HG02763 (cell line): ENCODE measurements at regions not wholly inside any gene's neighbourhood (a gene's known extent, or its start where the extent isn't known, plus 50 kb on each side); places are given as distances from the start of the nearest gene placed in this dataset.

Source experiments
- ATAC-seq: cut with Tn5 transposase; IDR thresholded peaks from one replicate; pipeline ENCODE4 v1.9.1; 2021; ENCODE audit warnings: mild to moderate bottlenecking, moderate library complexity; ENCODE audit not compliant: unreplicated experiment

- no peak for ATAC-seq
These were observed 1006.0 kb upstream of the TMEM132C start for GRCh38 chr12:127260999-127261398.

GRCh38 chr12:127262615-127263014, 1004.4 kb upstream of the TMEM132C start:
- ATAC-seq = no peak

- no peak for ATAC-seq
These were observed 1003.3 kb upstream of the TMEM132C start for GRCh38 chr12:127263621-127264020.

- ATAC-seq = no peak
These were observed 999.8 kb upstream of the TMEM132C start for GRCh38 chr12:127267128-127267527.

GRCh38 chr12:127268213-127268612, 998.8 kb upstream of the TMEM132C start:
- no peak for ATAC-seq

DNA sequence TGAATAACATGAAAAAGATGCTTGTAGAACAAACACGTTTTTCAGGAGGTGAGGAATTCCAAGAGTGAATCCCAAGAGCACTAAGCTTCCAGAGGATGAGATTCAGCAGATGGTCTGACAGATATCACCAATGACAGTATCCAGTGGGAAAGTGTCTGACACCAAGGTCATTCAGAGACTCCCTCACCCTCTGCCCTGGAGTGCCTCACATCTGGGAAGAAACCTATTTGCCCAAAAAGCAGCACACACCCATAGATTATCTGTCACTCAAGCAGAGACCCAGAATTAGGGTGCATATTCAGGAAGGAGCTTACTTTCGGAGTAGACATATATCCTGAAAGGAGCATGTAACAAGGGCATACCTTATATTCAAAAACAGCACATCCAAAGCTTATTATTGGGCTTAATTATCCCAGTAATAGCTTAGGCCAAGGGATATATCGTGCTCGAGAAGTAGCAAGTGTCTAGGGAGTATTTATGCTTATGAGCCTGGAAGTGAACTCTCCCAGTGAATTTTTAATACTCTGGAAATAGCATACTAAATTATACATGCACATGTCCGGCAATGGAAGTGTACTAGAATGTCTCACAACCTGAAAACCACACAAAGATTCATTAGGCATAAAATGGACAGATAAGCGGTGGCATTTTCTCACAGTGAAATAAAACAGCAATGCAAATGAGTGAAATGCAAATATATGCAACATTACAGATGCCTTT, 998.1 kb upstream of the TMEM132C start:
- no peak for ATAC-seq

DNA sequence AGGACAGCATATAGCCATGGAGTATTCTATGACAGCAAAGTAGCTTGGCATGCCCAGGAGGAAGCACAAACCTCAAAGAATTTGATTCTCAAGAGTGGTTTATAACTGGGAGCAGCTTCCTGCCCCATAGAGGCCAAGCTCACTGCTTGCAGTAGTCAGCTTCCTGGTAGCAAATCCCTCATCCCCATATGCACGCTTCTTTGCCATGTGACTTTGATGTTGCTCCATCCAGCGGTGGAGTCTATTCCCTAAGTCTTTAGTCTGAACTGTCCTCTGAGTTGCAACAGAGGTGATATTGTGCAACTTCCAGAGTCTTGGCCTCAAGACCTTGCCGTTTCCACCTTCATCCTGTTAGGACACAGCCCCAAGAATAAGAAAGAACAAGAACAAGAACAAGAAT, 996.8 kb upstream of the TMEM132C start:
- no peak for ATAC-seq

GRCh38 chr12:127271776-127272175, 995.2 kb upstream of the TMEM132C start:
- ATAC-seq = no peak

DNA sequence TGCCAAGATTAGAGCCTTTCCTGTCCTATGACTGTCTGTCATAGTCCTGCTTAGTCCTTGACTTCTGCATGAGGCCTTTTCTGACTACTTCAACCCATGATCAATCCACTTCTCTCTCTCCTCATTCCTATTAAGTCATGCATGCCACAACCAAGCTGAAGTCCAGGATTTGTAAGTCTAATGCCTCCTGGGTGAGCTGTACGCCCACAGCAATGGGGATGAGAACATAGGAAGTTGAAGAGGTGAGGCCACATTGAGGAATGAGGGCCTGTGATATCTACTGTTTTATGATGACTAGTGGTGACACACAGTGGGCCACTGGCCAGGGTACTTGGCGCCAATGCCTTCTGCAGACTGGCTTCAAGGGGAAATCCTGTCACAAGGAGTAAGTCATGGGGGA, 994.1 kb upstream of the TMEM132C start:
- ATAC-seq = no peak

DNA sequence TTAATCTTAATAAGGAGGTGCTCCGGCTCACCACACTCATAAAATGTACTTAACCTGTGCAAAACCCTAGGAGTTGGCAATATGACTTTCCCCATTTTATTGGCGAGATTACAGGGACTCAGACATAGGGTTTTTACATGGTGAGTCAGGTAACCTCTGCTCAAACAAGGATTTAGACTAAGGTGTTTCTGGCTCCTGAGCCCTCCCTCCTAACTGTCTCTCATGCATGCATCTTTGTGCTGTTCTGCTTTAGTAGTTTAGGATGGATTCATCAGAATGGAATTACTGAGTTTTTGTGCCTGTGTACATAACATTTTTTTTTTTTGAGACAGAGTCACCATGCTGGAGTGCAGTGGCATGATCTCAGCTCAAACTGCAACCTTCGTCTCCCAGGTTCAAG, 993.3 kb upstream of the TMEM132C start:
- ATAC-seq = no peak

GRCh38 chr12:127275416-127275815, 991.6 kb upstream of the TMEM132C start:
- no peak for ATAC-seq

- no peak for ATAC-seq
These were observed 989.1 kb upstream of the TMEM132C start for GRCh38 chr12:127277882-127278281.

DNA sequence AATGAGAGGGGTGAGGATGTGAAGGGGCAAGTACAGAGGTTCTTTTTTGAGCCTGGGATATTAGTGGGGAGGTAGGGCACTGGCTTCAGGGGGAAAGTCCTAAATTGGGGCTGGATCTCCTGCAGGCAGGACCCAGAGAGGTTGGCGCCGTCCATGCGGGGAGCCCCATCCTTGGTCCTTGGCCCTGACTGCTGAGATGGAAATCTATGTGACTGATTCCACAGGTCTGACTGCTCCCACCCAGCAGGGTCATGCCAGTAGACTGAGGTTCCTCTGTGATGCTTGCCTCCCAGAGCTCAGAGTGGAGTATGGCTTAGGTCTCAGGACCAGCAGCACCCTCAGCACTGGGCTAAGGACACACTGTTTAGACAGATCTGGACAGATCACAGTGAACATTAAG, 988.6 kb upstream of the TMEM132C start:
- ATAC-seq = no peak

DNA sequence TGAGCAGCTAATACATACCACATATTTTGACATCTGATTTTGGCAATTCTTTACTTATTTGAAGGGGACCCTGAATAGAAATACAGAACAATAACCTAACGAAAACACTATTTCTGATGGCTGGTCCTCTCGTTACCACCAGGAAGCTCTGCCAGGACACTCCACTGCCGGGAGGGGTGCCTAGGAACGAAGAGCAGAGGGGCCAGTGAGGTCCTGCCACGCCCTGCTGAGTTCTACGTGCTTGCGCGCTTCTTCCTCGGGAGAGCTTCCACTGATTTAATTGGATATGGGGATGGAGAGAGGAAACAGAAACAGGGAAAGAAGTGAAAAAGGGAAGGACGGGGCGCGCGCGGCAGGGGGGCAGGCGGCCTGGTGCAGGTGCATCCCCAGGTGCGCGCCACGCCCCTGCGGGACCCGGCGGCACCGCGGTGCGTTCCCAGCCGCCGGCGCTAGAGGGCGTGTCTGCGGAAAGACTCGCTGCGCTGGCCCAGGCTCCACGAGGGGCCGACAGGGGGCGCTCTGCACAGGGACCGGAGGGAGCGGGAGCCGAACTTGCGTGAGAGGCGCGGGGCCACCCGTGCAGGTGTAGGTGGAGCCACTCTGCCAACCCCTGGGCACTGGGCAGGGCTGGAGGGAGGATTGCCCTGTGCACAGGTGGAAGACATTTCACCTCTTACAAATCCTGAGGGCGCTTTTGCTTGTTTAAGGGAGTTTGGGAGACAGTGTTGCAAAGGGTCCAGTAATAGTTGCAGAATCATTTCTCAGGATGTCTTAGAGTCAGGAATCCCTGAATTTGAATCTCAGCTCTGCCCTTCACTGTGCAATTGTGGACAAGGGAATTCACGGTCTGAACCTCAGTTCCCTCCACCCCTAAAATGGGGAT, 986.3 kb upstream of the TMEM132C start:
- ATAC-seq = no peak

DNA sequence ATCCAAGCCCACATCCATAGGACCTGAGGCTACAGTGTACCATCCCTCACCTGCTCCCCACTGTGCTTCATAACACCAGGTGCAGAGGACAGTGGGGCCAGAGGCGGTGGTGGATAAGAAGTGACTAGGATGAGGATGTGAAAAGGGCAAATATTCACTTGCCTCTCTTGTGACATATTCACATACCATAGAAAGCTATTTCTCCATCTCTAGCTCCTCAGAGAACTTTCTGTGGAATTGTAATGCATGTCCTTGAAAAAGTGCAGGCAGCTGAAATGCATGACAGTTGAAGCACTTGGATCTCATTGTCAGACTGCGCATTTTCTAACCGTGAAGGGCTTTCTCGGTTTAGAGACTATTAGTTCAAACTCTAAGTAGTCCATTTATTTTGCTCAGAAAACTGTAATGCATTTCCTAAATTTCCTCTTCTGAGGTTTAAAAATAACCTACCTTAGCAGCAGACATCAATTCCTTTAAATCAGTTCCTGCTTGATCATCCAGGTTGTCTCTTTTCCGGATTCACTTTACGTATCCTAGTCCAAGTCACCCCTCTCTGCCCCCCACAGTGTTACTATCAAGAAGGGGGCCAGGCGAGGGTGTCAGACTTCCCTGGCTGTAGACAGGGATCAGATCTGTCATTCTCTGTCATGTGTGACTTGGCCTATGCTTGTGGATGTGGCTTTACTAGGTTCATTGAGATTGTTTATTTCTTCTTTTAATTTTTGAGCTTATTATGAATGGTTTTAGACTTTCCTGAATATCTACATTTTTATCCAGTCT, 984.0 kb upstream of the TMEM132C start:
- ATAC-seq = no peak

DNA sequence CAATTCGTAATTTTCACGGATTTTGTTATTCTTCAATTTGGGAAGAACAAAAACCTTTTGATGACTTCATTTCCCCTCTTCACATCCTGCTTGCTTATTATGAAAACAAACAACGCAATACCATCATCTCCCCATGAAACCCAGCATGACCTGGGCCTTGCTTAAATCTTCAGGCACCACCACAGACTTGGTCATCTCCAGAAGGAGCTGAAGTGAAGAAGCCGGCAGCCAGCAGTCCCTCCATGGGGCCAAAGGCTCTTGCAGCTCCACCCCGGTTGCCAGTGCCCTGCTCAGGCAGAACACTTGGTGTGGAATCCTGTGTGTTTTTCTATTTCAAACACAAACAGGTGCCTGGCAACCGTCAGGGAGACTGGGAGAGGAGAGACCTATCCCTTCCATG, 982.9 kb upstream of the TMEM132C start:
- no peak for ATAC-seq

- ATAC-seq = no peak
These were observed 982.0 kb upstream of the TMEM132C start for GRCh38 chr12:127284870-127285431.

DNA sequence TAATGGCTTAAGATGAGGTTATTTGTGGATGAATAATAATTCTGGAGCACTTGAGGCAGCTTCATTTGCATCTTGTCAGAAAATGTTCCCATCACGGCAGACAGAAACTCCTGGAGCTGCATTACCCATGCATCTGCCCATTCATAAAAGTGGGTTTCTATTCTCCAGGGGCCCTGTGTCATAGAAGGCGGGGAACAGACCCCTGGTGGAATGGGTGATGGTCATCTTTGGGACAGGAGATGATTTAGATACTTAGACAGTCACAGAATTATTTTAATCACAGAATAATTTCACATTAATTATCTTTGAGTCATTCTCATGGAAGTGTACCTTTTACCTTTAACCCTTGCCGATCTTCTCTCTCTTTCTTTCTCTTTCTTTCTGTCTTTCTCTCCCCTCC, 980.7 kb upstream of the TMEM132C start:
- no peak for ATAC-seq

DNA sequence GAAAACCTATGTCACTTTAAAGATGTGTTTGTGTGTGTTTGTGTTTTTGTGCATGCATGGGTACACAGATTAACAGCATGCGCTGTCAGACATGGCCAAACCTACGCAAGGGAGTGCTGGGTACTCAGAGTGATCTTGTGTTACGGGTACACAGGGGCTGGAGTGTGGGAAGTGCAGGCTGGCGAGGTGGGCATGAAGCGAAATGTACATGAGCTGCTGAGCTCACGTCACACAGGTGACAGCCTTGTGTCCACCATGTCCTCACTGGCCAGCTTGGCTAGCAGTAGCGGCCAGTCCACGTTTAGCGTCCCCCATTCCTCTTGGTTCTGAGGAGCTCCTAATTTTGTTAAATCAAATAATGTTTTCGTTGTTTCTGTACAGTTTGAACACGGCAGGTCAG, 979.7 kb upstream of the TMEM132C start:
- ATAC-seq = no peak

DNA sequence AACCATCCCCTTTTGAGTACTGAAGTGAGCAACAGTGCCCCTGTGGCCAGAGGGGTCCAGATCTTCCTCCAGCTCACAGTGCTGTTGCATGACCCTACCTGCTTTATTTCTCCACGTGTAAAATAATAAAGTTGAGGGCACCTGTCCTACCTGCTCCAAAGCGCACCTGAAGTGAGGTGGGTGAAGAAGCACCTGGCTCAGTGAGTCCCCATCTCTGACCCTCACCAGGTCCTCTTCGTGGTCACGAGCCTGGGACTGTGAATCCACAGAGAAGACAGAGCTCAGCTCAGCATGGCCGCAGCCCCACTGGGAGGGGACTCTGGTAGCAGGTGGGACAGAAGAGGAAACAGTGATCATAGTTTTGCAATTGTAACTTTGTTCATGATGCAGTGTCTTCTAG, 976.7 kb upstream of the TMEM132C start:
- no peak for ATAC-seq

- ATAC-seq = no peak
These were observed 974.2 kb upstream of the TMEM132C start for GRCh38 chr12:127292736-127293135.
